ENCODE measurements at regions not wholly inside any gene's neighbourhood (a gene's known extent, or its start where the extent isn't known, plus 50 kb on each side); places are given as distances from the start of the nearest gene placed in this dataset.
"Not testable (repeated sequence)": the region's sequence is repeated elsewhere in the genome, so short reads cannot be mapped to it uniquely, and the experiment has no call there.

- DNase-seq (ENCODE audit: low read depth), result no peak
Measured at GRCh38 chr22:47309946-47310345, 547.5 kb downstream of the TBC1D22A start.

GRCh38 chr22:47309476-47309875 lies 547.0 kb downstream of the TBC1D22A start:
- DNase-seq (ENCODE audit: low read depth), result no peak

- no peak for DNase-seq (ENCODE audit: low read depth)
Measured at GRCh38 chr22:47308886-47309285, 546.4 kb downstream of the TBC1D22A start.

- DNase-seq (ENCODE audit: low read depth), result no peak
Measured at GRCh38 chr22:47307822-47308221, 545.4 kb downstream of the TBC1D22A start.

- DNase-seq (ENCODE audit: low read depth), result no peak
Measured at GRCh38 chr22:47307326-47307725, 544.9 kb downstream of the TBC1D22A start.

- DNase-seq (ENCODE audit: low read depth), result no peak
Measured at GRCh38 chr22:47304854-47305253, 542.4 kb downstream of the TBC1D22A start.

- DNase-seq (ENCODE audit: low read depth), result no peak
Measured at GRCh38 chr22:47304191-47304831, 541.9 kb downstream of the TBC1D22A start.

- no peak for DNase-seq (ENCODE audit: low read depth)
Measured at GRCh38 chr22:47303161-47303890, 540.9 kb downstream of the TBC1D22A start.

- DNase-seq (ENCODE audit: low read depth), result not testable (repeated sequence)
Measured at GRCh38 chr22:47302587-47302986, 540.1 kb downstream of the TBC1D22A start.

GRCh38 chr22:47301820-47302475 lies 539.5 kb downstream of the TBC1D22A start:
- no peak for DNase-seq (ENCODE audit: low read depth)

- no peak for DNase-seq (ENCODE audit: low read depth)
Measured at GRCh38 chr22:47300698-47301405, 538.4 kb downstream of the TBC1D22A start.

GRCh38 chr22:47299863-47300697 lies 537.6 kb downstream of the TBC1D22A start:
- no peak for DNase-seq (ENCODE audit: low read depth)

- no peak for DNase-seq (ENCODE audit: low read depth)
Measured at GRCh38 chr22:47299211-47299862, 536.9 kb downstream of the TBC1D22A start.

GRCh38 chr22:47298017-47298785 lies 535.8 kb downstream of the TBC1D22A start:
- no peak for DNase-seq (ENCODE audit: low read depth)

- no peak for DNase-seq (ENCODE audit: low read depth)
Measured at GRCh38 chr22:47297261-47298016, 535.0 kb downstream of the TBC1D22A start.

- DNase-seq (ENCODE audit: low read depth), result no peak
Measured at GRCh38 chr22:47296405-47297260, 534.2 kb downstream of the TBC1D22A start.

GRCh38 chr22:47295982-47296381 lies 533.5 kb downstream of the TBC1D22A start:
- DNase-seq (ENCODE audit: low read depth), result no peak

GRCh38 chr22:47295226-47295901 lies 532.9 kb downstream of the TBC1D22A start:
- no peak for DNase-seq (ENCODE audit: low read depth)

All from non-pigmented ciliary epithelial cell (primary cell).